SJSA1 (cell line): ENCODE measurements at regions not wholly inside any gene's neighbourhood (a gene's known extent, or its start where the extent isn't known, plus 50 kb on each side); places are given as distances from the start of the nearest gene placed in this dataset.
A peak's percentile ranks its signal among the peaks of the same experiment; 100 is the strongest.
"Not testable (repeated sequence)": the region's sequence is repeated elsewhere in the genome, so short reads cannot be mapped to it uniquely, and the experiment has no call there.

Source experiments
- DNase-seq, 2 experiments: peaks; one replicate each; pipeline ENCODE4 v3.0.0-alpha.2; 2015 to 2020; ENCODE audit warnings: low spot score in 2 of 2, low read depth in 1 of 2
- H3K27ac ChIP-seq: fragments of 250-450 bp; sonication (Bioruptor Pico); 2 replicates; pipeline ENCODE4 v1.5.1; 2020; ENCODE audit warnings: mild to moderate bottlenecking, moderate library complexity
- H3K27me3 ChIP-seq: fragments of 250-450 bp; sonication (Bioruptor Pico); replicated peaks from 2 replicates; pipeline ENCODE4 v1.5.1; 2020; ENCODE audit warnings: mild to moderate bottlenecking, moderate library complexity
- H3K36me3 ChIP-seq: fragments of 250-450 bp; sonication (Bioruptor Pico); 2 replicates; pipeline ENCODE4 v1.5.1; 2020; ENCODE audit warnings: mild to moderate bottlenecking
- H3K4me1 ChIP-seq: fragments of 250-450 bp; sonication (Bioruptor Pico); replicated peaks from 2 replicates; pipeline ENCODE4 v1.6.1; 2021; ENCODE audit warnings: mild to moderate bottlenecking
- H3K4me3 ChIP-seq: fragments of 250-450 bp; sonication (Bioruptor Pico); 2 replicates; pipeline ENCODE4 v1.5.1; 2020; ENCODE audit warnings: mild to moderate bottlenecking
- H3K9me3 ChIP-seq: fragments of 250-450 bp; sonication (Bioruptor Pico); replicated peaks from 2 replicates; pipeline ENCODE4 v1.5.1; 2020; ENCODE audit warnings: mild to moderate bottlenecking

DNA sequence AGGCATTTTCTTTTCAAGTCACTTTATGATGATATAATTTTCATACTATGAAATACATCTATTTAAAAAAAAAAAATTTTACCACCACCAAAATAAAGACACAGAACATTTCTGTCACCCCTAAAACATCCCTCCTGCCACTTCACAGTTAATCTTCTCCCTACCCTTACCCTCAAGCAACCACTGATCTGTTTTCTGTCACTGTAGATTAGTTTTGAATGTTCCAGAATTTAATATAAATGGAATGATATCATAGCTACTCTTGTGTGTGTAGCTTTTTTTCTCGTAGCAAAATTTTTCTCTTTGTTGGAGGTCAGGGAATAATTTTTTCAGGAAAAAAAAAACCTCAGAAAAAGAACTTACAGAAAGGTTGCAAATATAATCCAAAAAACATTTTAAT is 152.7 kb downstream of the RHOU start:
- Histone ChIP-seq H3K4me1 (peaks cover 20% of the 10 kb centered on the region), H3K27ac (no peak overlapping the region), H3K4me3 (no peak overlapping the region), H3K9me3 (no peaks in the 10 kb centered on the region; the same call in 1 of the 2 replicates), H3K36me3 (no peaks in the 10 kb centered on the region), H3K27me3 (no peaks in the 10 kb centered on the region)
- DNase-seq: no peak

DNA sequence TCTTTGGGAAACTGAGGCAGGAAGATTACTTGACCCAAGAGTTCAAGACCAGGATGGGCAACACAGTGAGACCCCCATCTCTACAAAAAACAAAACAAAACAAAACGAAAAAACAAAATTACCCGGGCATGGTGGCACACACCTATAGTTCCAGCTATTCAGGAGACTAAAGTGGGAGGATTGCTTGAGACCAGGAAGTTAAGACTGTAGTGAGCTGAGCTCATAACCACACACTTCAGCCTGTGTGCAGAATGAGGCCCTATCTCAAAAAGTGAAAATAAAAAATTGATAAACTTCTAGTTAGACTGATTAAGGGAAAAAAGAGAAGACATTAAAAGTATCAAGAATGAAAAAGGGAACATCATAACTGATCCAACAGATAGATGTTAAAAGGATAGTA is 154.0 kb downstream of the RHOU start:
- peaks cover 17% of the 10 kb centered on the region for H3K4me1 ChIP-seq
- no peak overlapping the region for H3K27ac ChIP-seq
- no peak for DNase-seq
- H3K4me3 ChIP-seq: no peak overlapping the region
- H3K36me3 ChIP-seq: no peaks in the 10 kb centered on the region
- no peaks in the 10 kb centered on the region for H3K27me3 ChIP-seq
- H3K9me3 ChIP-seq: no peaks in the 10 kb centered on the region

DNA sequence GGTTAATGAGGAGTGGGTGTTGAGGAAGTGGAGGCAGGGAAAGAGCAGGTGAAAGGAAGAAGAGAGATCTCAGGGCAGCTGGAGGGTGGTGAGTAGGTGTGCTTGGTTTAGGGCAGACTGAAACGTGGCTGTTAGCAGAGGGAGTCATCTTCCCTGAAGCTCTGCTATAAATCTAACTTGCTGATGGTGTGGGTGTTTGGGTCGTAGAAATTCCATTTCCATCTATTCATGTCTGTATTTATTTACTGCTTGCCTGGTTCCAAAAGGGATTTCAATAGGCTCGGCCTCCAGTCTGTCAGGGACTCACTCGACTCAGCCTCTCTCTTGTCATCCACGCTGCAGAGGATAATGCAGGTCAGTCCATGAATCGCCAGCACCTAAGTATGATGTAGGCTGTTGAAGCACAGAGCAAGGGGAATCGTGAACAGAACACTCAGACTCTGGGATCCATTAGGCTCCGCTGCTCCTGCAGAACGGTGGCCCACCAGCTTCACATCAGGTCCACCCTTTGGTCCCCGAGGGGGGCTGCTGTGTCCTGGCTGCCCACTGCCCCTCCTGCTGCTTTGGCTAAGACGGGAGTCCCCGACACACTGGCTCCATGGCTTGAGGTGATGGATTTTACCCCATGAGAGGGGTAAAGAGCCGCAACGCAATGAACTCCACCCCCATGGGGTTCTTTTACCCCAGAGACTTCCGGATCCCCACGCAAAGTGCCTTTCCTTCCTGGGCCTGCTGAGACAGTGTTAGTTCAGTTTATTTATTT is 156.2 kb downstream of the RHOU start:
- no peak overlapping the region for H3K27ac ChIP-seq
- peak in 1 of 2 experiments; percentile 27 for DNase-seq

DNA sequence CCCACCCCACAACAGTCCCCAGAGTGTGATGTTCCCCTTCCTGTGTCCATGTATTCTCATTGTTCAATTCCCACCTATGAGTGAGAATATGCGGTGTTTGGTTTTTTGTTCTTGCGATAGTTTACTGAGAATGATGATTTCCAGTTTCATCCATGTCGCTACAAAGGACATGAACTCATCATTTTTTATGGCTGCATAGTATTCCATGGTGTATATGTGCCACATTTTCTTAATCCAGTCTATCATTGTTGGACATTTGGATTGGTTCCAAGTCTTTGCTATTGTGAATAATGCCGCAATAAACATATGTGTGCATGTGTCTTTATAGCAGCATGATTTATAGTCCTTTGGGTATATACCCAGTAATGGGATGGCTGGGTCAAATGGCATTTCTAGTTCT is 156.9 kb downstream of the RHOU start:
- not testable (repeated sequence) for H3K27me3 ChIP-seq, H3K4me3 ChIP-seq, DNase-seq, H3K4me1 ChIP-seq, H3K36me3 ChIP-seq, H3K9me3 ChIP-seq, H3K27ac ChIP-seq

More for the DNA sequence above, 156.2 kb downstream of the RHOU start:
- H3K27me3 ChIP-seq: no peaks in the 10 kb centered on the region
- no peaks in the 10 kb centered on the region for H3K36me3 ChIP-seq
- 0 out of 2 replicates have a peak, but pooled peaks cover 5% of the 10 kb centered on the region for H3K4me1 ChIP-seq
- no peaks in the 10 kb centered on the region for H3K9me3 ChIP-seq
- H3K4me3 ChIP-seq: no peak overlapping the region

DNA sequence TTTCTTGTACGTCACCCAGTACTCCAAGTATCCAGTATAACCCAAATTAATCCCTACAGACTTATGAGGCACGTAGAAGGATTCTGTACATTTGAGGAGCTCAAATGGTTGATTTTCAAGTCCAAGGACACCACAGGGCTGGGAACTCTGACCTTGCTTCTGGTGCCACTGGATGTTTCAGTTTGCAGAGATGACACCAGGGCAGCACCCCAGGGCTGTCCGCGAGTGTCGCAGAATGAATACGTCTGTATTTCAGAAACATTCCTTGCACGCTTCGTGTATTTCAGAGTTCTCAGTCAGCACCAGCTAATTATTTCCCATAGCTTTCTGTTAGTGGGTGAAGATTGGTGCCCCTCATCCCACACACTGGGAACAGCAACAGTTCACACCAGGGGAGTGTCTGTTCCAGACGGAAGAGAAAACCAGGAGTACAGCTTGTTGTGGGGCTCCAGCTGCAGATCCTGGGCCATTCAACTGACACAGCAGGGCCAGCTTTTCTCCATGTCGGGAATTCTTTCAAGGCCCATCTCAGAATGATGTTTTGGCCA is 159.2 kb downstream of the RHOU start:
- no peaks in the 10 kb centered on the region for H3K36me3 ChIP-seq
- no peaks in the 10 kb centered on the region for H3K9me3 ChIP-seq
- H3K27ac ChIP-seq: no peak overlapping the region
- H3K27me3 ChIP-seq: no peaks in the 10 kb centered on the region
- no peak overlapping the region for H3K4me3 ChIP-seq
- peak in 1 of 2 experiments; percentile 17 for DNase-seq
- 0 out of 2 replicates have a peak, but pooled peaks cover 5% of the 10 kb centered on the region for H3K4me1 ChIP-seq

DNA sequence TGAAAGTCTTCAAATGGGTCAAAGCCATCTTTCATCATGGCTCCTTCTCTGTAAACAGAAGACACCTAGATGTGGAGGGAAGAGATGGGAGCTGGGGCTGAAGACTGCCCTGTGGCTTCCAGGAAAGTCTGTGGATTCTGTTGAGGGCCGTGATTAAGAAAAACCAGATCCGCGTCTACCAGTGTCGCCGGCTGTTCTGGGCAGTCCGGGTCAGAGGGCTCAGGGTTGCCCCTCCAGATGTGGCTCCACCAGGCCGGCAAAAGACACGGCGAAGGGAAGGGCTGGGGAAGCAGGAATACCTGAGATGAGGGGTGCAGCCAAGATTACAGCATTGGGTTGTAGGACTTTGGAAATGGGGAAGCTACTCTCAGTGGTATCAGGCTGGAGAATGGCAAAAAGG is 162.6 kb downstream of the RHOU start:
- Histone ChIP-seq H3K4me3 (no peak overlapping the region), H3K27me3 (no peaks in the 10 kb centered on the region), H3K9me3 (no peaks in the 10 kb centered on the region), H3K36me3 (no peaks in the 10 kb centered on the region), H3K27ac (no peak overlapping the region), H3K4me1 (peaks cover 27% of the 10 kb centered on the region)
- DNase-seq: no peak

DNA sequence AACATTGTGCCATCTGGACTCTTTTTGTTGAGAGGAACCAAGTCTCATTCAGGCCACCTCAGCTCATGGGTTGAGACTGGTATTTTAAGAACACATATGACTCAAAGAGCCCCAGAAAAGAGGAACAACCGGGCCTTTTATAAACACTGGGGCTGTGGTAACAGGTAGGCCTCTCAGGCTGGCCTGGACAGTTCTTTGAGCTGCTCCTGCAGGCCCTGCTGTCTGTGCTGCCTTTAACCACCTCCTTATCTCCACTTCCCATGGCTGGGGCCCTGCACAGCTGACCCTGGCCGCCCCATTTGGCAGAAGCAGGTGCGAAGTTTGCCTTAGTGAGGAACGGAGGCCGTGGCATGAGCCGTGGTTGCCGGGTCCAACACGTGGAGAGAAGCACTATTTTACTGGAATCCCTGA is 163.3 kb downstream of the RHOU start:
- no peaks in the 10 kb centered on the region for H3K27me3 ChIP-seq

DNA sequence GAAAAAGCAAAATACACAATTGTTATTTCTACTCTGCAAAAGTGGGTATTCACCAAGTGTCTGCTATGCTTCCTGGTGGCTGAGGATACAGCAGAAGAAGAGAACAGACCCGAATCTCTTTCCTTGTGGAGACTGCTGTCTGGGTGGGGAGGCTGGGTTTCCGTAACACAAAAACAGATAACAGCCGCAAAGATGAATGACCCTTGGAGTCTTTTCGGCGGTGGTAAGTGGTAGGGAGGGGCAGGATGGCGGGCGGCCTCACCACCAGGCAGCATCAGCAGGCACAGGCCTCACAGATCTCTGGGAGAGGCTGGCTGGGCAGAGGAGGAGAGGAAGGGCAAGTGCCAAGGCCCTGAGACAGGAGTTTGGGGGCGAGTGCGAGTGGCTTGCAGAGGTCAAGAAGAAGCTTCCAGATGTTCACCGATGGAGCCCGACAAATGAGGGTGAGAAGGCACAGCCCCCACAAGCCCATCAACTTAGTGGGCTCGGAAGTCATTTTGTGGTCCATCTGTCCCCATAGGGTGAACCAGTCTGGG is 164.2 kb downstream of the RHOU start:
- Histone ChIP-seq H3K27ac (no peak overlapping the region), H3K4me1 (peaks cover 37% of the 10 kb centered on the region), H3K36me3 (no peaks in the 10 kb centered on the region), H3K27me3 (no peaks in the 10 kb centered on the region), H3K9me3 (no peaks in the 10 kb centered on the region), H3K4me3 (no peak overlapping the region)
- DNase-seq: no peak

More for the DNA sequence above, 163.3 kb downstream of the RHOU start:
- H3K9me3 ChIP-seq: no peaks in the 10 kb centered on the region
- no peaks in the 10 kb centered on the region for H3K36me3 ChIP-seq
- DNase-seq: no peak
- H3K4me3 ChIP-seq: no peak overlapping the region
- peaks cover 32% of the 10 kb centered on the region for H3K4me1 ChIP-seq
- no peak overlapping the region for H3K27ac ChIP-seq

DNA sequence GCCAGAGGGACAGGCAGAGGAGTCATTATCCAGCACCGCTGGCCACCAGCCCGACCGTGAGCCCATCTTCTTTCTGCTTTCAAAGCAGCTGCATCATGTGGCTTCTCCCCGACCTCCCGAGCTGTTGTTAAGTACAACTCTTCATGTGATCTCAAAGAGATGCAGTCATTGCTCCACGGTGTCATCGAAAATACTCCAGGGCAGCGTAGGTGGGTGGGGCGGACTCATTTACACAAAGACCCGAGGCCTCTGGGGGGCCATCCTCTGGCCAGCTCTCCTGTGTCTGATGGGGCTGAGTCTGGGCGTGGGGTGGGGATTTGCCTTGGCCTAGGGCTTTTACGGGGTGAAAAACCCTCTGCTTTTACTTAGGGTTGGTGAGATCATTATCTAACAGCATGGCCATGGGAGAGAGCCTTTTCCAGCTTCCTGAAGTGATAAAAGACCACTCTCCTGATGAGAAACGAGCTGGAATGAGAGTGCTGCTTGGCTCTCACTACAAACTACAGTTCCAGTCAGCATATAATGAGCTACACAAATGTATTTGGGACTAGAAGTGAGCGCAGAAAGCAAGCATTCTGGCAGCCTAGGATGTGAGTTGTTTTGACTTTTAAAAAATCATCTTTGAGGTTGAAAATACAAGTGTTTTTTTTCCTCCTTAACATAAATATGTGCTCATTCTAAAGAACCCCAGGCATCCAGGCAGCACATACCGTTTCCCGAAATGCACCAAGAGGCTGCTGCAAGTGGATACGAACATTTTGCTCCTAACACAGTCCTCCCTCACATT is 165.0 kb downstream of the RHOU start:
- Histone ChIP-seq H3K36me3 (no peaks in the 10 kb centered on the region), H3K27ac (no peak overlapping the region), H3K27me3 (no peaks in the 10 kb centered on the region), H3K4me1 (peaks cover 42% of the 10 kb centered on the region), H3K9me3 (no peaks in the 10 kb centered on the region), H3K4me3 (no peak overlapping the region)
- DNase-seq: no peak

DNA sequence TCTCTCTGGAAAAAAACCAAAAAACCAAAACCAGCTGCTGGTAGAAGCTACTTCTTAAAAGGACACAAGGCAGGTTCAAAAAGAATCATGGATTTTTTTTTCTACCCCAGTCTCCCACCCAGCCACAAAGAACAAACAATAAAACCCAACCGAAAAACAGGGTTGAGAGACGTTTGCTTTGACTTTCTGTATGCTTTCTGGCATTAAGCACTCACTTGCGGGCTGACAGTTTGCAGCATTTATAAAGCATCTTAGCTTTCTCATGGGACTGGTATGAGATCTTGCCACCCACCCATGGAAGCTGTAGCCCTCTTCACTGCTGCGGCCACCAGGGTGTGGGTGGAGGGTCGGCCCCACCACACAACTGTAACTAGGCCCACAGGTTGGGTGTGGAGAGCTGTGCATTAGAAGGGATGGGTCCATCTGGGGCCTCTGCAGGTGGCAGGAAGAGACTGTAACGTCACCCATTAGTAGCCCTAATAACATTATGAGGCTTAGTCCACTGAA is 165.7 kb downstream of the RHOU start:
- peak in 1 of 2 experiments; percentile 36 for DNase-seq
- Histone ChIP-seq H3K36me3 (no peaks in the 10 kb centered on the region), H3K4me1 (peaks cover 43% of the 10 kb centered on the region), H3K27me3 (no peaks in the 10 kb centered on the region), H3K9me3 (no peaks in the 10 kb centered on the region), H3K27ac (no peak overlapping the region), H3K4me3 (no peak overlapping the region)

DNA sequence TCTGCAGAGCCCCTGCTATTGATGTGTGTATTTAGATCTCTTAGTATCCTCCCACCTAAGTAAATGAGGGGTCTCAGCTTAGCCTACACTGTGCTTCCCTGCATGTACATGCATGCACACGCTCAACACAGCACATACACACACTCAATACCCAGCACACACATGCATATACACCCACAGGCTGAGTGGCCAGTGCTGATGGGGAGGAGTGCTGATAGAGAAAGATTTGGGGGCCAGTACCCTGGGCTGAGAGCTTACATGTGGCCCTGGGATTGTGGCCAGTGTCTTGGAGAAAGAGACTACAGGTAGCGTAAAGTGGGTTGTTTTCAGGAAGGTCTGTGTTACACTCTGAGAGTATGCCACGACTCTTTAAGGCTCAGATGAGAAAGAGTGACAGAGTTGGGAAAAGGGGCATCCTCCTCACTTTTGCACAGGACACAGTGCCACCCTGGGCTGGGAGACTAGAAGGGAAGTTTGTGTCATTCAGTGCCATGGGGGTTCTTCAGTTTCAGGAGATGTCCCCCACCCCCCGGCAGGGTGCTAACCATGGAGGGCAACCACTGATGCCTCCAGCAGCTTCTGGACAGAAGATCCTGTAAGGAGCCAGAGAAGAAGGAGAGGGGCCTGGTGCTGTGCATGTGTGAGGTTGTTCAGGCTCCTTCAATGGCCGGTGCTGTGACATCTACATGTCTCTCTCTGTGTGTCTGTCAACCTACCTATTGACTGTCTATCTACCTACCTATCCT is 166.8 kb downstream of the RHOU start:
- H3K36me3 ChIP-seq: no peaks in the 10 kb centered on the region
- DNase-seq: peak in 1 of 2 experiments; percentile 16
- peaks cover 43% of the 10 kb centered on the region for H3K4me1 ChIP-seq
- H3K27me3 ChIP-seq: no peaks in the 10 kb centered on the region
- H3K9me3 ChIP-seq: no peaks in the 10 kb centered on the region
- H3K4me3 ChIP-seq: no peak overlapping the region
- no peak overlapping the region for H3K27ac ChIP-seq

DNA sequence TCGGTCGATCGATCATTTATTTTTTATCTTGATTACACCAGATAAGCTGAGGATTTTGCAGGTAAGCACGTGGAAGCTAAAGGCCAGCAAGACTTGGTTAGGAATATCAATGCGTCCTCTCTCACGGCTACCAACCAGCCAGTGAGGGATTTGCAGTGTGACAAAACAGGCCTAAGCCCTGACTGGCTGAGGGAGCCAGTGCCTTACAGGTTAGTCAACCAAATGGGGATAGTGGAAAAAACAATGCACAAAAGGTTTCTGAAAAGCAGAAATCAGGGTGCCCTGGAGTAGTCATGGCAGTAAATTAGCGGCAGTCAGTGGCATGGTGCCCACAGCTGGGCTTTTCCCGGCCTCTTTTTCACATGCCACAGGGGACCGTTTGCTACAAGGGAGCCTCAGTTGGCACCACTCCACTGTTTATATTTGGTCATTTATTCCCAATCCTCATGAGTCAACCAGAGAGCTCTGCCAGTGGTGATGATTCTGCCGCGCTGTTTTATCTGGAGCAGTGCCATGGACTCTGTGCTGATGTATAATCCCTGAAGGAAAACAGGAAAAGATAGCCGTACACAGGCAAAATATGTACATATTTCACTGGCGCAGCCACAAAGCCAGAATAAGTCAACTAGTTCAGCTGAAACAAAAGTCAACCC is 167.6 kb downstream of the RHOU start:
- H3K36me3 ChIP-seq: no peaks in the 10 kb centered on the region
- H3K4me3 ChIP-seq: no peak overlapping the region
- no peak overlapping the region for H3K27ac ChIP-seq
- peak; percentile 94 to 97 for DNase-seq
- no peaks in the 10 kb centered on the region for H3K9me3 ChIP-seq
- H3K4me1 ChIP-seq: peaks cover 43% of the 10 kb centered on the region
- no peaks in the 10 kb centered on the region for H3K27me3 ChIP-seq
